ENCODE measurements at regions not wholly inside any gene's neighbourhood (a gene's known extent, or its start where the extent isn't known, plus 50 kb on each side); places are given as distances from the start of the nearest gene placed in this dataset.

- peak; percentile 40; the same call in 1 of the 2 replicates for TF ChIP-seq TCF4 (CRISPR knock-in tag; IDR thresholded peaks at IDR 0.05; ENCODE audit: borderline replicate concordance)
- TF ChIP-seq CSDC2 (CRISPR knock-in tag; IDR thresholded peaks at IDR 0.05): no peak
- TF ChIP-seq TSHZ2 (CRISPR knock-in tag; IDR thresholded peaks at IDR 0.05): peak; percentile 64; the same call in 1 of the 2 replicates
- TF ChIP-seq TOX (CRISPR knock-in tag; IDR thresholded peaks at IDR 0.05; ENCODE audit: borderline replicate concordance): no peak
- peak; percentile 67 for ATAC-seq
These were observed 1161.4 kb downstream of the IGSF11 start for GRCh38 chr3:117873249-117873600.

- TF ChIP-seq ZC3H10 (CRISPR knock-in tag; IDR thresholded peaks at IDR 0.05) (no peak), TOX (CRISPR knock-in tag; IDR thresholded peaks at IDR 0.05; ENCODE audit: borderline replicate concordance) (no peak), ISL1 (CRISPR knock-in tag; IDR thresholded peaks at IDR 0.05) (peak; percentile 31; the same call in 1 of the 2 replicates), GLIS3 (CRISPR knock-in tag; IDR thresholded peaks at IDR 0.05) (no peak), PPARA (CRISPR knock-in tag; IDR thresholded peaks at IDR 0.05; ENCODE audit: borderline replicate concordance) (no peak), ARNTL (CRISPR knock-in tag; IDR thresholded peaks at IDR 0.05; ENCODE audit: borderline replicate concordance, low read depth) (no peak), TCF4 (CRISPR knock-in tag; IDR thresholded peaks at IDR 0.05; ENCODE audit: borderline replicate concordance) (no peak), RARB (CRISPR knock-in tag; IDR thresholded peaks at IDR 0.05) (no peak)
- no peak for ATAC-seq
These were observed 1160.5 kb downstream of the IGSF11 start for GRCh38 chr3:117874028-117874690.

- TF ChIP-seq ZNF70 (CRISPR knock-in tag; IDR thresholded peaks at IDR 0.05): no peak
- no peak for TF ChIP-seq ZFP30 (CRISPR knock-in tag; IDR thresholded peaks at IDR 0.05)
- no peak for TF ChIP-seq RARB (CRISPR knock-in tag; IDR thresholded peaks at IDR 0.05)
- TF ChIP-seq POU6F1 (CRISPR knock-in tag; IDR thresholded peaks at IDR 0.05; ENCODE audit: borderline replicate concordance, low read depth): no peak
- no peak for TF ChIP-seq ZNF565 (CRISPR knock-in tag; conservative IDR thresholded peaks at IDR 0.05; ENCODE audit: low read depth)
- TF ChIP-seq ISL1 (CRISPR knock-in tag; IDR thresholded peaks at IDR 0.05): no peak
- no peak for TF ChIP-seq ZFP3 (CRISPR knock-in tag; IDR thresholded peaks at IDR 0.05)
- no peak for TF ChIP-seq ZNF8 (CRISPR knock-in tag; IDR thresholded peaks at IDR 0.05)
- TF ChIP-seq ARNTL (CRISPR knock-in tag; IDR thresholded peaks at IDR 0.05; ENCODE audit: borderline replicate concordance, low read depth): no peak
- TF ChIP-seq OSR1 (CRISPR knock-in tag; IDR thresholded peaks at IDR 0.05): no peak
- TF ChIP-seq ZC3H10 (CRISPR knock-in tag; IDR thresholded peaks at IDR 0.05): no peak
- no peak for ATAC-seq
These were observed 1159.5 kb downstream of the IGSF11 start for GRCh38 chr3:117874904-117875874.

- ATAC-seq: no peak
- peak; percentile 56; the same call in 1 of the 2 replicates for TF ChIP-seq ISL1 (CRISPR knock-in tag; IDR thresholded peaks at IDR 0.05)
- peak; percentile 48; the same call in 1 of the 2 replicates for TF ChIP-seq TSHZ2 (CRISPR knock-in tag; IDR thresholded peaks at IDR 0.05)
- TF ChIP-seq TOX (CRISPR knock-in tag; IDR thresholded peaks at IDR 0.05; ENCODE audit: borderline replicate concordance): no peak
- TF ChIP-seq RARB (CRISPR knock-in tag; IDR thresholded peaks at IDR 0.05): no peak
- TF ChIP-seq TCF4 (CRISPR knock-in tag; IDR thresholded peaks at IDR 0.05; ENCODE audit: borderline replicate concordance): peak; percentile 64
- TF ChIP-seq BACH2 (CRISPR knock-in tag; IDR thresholded peaks at IDR 0.05; ENCODE audit: borderline replicate concordance): no peak
- TF ChIP-seq CSDC2 (CRISPR knock-in tag; IDR thresholded peaks at IDR 0.05): no peak
These were observed 1158.8 kb downstream of the IGSF11 start for GRCh38 chr3:117875887-117876286.

Measured in SK-N-SH treated with all-trans-retinoic acid at 6 μM for 48 hours (cell line).